Activated CD4-positive, alpha-beta T cell treated with anti-CD3 and anti-CD28 coated beads, Interleukin-2, amount 50 U/mL, for 24 hours (primary cell): ENCODE measurements at regions not wholly inside any gene's neighbourhood (a gene's known extent, or its start where the extent isn't known, plus 50 kb on each side); places are given as distances from the start of the nearest gene placed in this dataset.

Experiments used
- DNase-seq, 2 donors: peaks; one replicate each; pipeline ENCODE4 v3.0.0-alpha.2; 2020; ENCODE audit warnings: low read depth in 1 of 2, low spot score in 1 of 2

GRCh38 chr11:95360377-95361075, 129.5 kb upstream of the SESN3 start:
- no peak for DNase-seq

DNA sequence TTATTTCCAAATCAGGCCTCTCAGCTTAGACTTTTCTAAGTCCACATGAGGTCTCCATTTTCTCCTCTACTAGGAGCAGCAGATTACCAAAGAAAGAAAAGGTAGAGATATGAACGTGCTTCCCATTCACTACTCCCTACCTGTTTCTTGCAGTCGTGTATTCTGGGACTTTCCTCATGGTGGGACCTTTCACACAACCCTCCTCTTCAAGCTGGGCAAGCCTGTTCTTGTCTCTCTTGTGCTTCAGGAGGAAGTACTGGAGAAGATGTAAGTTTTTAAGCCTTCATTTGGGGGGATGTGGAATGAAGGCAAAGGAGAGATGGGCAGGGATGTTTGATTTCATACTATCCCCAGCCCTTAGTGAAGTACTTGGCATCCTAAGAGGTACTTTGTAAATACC, 128.8 kb upstream of the SESN3 start:
- no peak for DNase-seq

DNA sequence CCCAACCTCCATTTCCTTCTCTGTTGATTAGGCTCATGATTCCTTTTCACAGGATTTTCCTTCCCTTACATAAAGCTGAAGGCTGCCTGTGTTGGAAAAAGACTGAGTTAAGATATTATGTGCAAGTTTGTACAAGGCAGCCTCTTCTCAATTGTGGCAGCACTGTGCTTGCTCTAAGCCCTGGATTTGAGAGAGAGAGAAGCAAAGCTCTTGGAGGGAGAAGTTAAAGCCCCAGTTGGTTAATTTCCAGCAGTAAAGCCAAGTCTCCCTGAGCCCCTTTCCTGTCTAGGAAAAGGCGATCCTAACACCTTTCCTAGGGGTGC, 128.3 kb upstream of the SESN3 start:
- DNase-seq, result no peak

DNA sequence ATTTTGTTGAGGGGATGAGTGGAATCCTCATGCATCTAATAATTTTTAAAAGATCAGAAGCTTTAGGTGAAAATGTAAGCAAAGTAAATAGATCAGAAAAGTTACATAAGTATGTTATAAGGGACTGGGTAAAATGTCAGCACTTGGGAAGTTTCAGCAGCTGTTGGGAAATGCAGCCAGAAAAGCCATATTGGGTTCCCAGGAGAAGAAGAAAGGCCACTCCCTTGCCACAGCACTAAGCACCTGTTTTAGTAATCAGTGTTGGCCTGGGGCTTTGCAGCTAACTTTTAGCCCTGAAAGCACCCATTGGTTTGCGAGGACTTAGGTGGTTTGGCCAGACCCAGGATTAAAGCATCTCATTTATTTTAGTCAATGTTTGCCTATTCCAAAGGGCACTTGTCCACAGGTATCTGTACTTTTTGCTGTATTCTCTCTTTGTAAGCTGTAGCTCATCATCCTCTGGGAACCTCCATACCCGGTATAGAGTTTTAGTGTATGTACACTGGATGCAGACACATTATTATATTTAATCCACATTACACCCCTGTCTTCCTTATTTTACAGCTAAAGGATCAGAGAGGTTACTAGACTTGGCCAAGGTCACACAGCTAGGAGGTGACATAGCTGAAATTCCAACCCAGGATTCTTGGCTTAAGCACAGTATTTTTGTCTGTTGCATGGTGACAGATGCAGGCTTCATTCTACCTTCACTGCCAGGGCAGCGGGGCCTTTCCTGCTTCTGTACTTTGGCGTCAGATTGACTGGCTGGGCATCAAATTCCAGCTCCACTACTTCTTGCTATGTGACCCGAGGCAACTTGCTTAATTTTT, 127.7 kb upstream of the SESN3 start:
- no peak for DNase-seq

- DNase-seq, result no peak
Measured at GRCh38 chr11:95354304-95354703, 123.3 kb upstream of the SESN3 start.

DNA sequence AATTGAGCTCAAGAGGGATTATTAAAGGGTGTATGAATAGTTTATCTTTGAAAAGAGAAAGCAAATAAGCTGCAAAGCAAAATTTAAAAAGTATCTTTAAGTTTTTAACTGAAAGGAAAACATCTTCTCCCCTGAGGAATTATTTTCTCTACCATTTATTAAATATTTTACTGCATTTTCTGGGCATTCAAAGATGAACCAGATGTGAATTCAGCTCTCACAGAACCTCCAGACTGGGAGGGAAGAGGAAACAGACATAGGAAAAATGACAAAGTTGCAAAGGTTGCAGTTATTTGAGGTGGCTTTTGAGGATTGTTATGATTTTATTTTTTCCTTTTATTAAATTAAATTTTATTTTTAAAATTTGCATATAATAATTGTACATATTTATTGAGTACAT, 122.7 kb upstream of the SESN3 start:
- DNase-seq, result no peak

- DNase-seq, result no peak
Measured at GRCh38 chr11:95352733-95353346, 121.8 kb upstream of the SESN3 start.

GRCh38 chr11:95349345-95349942, 118.4 kb upstream of the SESN3 start:
- no peak for DNase-seq

DNA sequence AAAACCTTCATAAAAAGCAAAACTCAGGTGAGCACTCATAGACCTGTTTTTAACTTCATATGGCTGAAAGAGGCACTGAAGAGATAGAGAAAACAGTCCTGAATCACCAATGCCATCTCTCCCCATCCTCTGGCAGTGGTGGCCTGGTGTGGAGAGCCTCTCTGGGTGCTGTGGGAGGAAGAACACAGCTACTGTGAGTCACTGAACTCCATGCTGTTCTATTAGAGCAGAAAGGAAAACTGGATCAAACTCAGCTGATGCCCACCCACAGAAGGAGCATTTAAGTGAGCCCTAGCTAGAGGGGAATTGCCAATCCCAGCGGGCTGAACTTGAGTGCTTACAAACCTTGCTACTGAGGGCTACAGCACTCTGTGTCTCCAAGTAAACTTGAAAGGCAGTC, 115.3 kb upstream of the SESN3 start:
- no peak for DNase-seq

DNA sequence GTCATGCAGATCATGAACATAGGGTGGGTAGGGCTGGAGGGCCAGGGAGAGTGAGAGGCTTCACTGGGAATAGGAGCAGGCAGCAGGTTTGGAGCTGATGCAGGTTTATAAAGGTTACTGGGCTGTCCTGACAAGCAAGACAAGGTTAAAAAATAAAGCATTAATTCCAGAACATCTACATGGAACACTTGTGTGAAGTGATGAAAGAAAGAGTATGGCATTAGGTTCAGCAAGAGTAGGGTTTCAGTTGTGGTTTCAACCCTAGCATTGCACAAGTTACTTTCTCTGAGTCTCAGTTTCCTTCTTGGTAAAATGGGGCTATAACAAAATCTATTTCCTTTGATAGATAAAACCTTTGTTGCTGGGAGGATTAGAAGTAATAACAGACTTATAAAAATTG, 114.6 kb upstream of the SESN3 start:
- no peak for DNase-seq

DNA sequence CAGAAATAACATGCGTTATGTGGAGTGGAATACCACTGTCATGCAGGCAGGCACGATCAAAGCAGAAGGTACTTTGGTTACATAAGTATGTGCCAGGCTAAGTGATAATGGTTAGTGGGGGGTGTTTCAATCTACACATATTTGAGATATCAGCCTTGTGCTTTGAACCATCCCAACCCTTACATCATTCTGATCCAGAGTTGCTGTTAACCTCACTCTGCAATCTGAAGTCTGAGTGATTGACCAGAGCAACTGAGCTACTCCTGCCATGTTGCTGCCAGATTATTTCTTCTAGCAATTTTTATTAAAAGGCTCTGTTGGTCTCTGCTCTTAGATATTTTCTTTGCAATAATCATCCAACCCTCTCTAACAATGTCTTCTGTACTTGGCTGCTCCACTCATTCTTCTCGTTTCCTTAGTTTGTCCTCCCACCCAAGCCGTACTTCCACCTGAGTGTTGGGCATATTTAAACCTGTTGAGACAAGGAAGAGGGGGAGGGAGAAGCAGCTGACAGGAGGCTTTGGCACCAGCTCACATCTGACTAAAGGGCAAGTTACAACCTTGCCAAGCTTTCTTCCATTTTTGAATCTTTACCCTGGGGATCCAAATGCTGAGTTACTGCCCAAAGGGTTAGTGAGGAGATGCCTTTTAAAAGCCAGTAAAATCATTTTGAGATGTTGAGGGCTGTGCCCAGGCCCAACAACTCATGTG, 114.1 kb upstream of the SESN3 start:
- DNase-seq, result no peak

DNA sequence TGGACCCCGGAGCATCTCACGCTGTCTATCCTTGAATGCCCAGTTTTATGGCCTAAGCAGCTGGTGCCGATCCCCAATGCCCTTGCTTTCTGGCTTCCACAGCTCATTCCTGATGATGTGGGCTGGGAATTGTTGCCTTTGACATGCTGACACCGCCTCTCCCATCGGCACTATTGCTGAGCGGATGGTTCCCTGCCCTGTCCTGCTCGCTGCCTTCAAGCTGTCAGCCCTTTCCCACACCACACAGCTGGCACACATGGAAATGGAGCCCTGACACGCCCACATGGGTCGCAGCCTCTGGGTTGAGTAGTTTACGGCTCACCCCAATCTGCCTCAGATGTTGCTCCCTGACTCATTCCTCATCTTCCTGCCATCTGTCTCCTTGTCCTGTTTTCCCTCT, 110.2 kb upstream of the SESN3 start:
- no peak for DNase-seq

GRCh38 chr11:95339086-95339901, 108.3 kb upstream of the SESN3 start:
- DNase-seq, result no peak

GRCh38 chr11:95338430-95338991, 107.5 kb upstream of the SESN3 start:
- DNase-seq, result no peak

DNA sequence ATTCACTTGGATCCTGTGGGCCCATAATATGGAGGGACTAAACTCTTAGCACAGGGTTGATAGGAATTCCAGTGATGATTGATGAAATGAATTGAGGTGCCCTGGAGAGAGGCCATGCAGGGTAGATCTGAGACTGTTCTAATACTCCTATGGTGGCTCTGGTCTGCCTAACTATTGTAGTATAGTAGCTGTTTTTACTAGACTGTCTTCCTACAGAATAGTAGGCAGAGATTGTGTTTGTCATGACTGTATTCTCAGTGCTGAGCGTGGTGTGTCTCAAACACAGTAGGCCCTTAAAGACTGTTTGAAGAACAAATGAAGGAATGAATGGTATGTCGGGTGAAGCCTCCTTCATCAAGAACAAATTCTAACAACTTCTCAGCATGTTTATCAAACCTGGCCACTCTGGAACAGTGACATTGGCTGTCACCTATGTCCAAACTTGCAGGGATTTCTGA, 107.0 kb upstream of the SESN3 start:
- DNase-seq, result no peak

- peak; percentile 15 to 38 for DNase-seq
Measured at GRCh38 chr11:95337175-95337957, 106.4 kb upstream of the SESN3 start.

GRCh38 chr11:95335989-95336388, 105.0 kb upstream of the SESN3 start:
- DNase-seq, result no peak

DNA sequence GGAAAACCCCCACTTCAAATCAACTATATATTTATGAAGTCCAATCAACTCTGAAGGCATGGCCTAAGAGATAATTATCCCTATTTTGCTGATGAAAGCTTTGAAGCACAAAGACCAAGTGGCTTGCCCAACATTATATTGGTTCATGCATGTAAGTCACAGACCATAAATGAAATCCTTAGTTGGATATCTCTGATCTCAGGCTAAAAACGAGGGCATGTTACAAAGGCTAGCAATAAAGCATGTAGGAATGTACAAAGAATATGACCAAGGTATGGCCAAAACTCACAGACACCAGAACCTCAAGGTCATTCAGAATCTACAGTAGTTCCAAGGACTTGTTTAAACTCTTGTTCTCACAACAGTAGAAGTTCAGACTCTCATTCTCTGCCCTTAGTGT, 100.2 kb upstream of the SESN3 start:
- no peak for DNase-seq

- no peak for DNase-seq
Measured at GRCh38 chr11:95330302-95330701, 99.3 kb upstream of the SESN3 start.
